T-cell (primary cell): ENCODE measurements at regions not wholly inside any gene's neighbourhood (a gene's known extent, or its start where the extent isn't known, plus 50 kb on each side); places are given as distances from the start of the nearest gene placed in this dataset.

ENCODE experiments used
- ATAC-seq, 4 experiments: fragments of 200-7000 bp in 3 of 4; fragments of 150-1000 bp in 1 of 4; cut with Tn5 transposase; replicated peaks in 1 of 4; 1 replicate in 3 of 4; 2 replicates in 1 of 4; pipeline ENCODE4 v1.10.0; 2021; ENCODE audit warnings: moderate library complexity in 3 of 4, mild to moderate bottlenecking in 2 of 4, moderate number of reproducible peaks in 1 of 4
- CTCF ChIA-PET, 2 donors: fragments of 300-600 bp; sonication (Branson Sonifier 250); formaldehyde crosslinking; loops; one replicate each; lab custom pipeline; 2022; ENCODE audit warnings: antibody characterized with exemption in 2 of 2; lab: Charles Lee
- POLR2A ChIA-PET, 2 donors: fragments of 300-600 bp; sonication (Branson Sonifier 250); formaldehyde crosslinking; loops; one replicate each; lab custom pipeline; 2022; ENCODE audit warnings: antibody characterized with exemption in 2 of 2; lab: Charles Lee
- DNase-seq, 35 experiments: peaks; one replicate each; pipeline versions ENCODE4 v3.0.0 to v3.0.0-alpha.2; 2013 to 2023
- H3K27ac ChIP-seq: one replicate; pipeline ENCODE4 v1.5.1; 2013; ENCODE audit warnings: low read length
- H3K27me3 ChIP-seq, 2 experiments: replicated peaks in 1 of 2; 1 replicate in 1 of 2; 2 replicates in 1 of 2; pipeline versions ENCODE4 v1.6.1 to v1.7.0; 2013; ENCODE audit warnings: low read length in 1 of 2, mixed read lengths in 1 of 2; ENCODE audit not compliant: control insufficient read depth in 2 of 2, insufficient read depth in 2 of 2; ENCODE audit errors: extremely low read depth in 1 of 2
- H3K36me3 ChIP-seq, 2 donors: 1 replicate in 1 of 2; 2 replicates in 1 of 2; pipeline versions ENCODE4 v1.6.1 to v1.7.0; 2013; ENCODE audit warnings: low read length in 1 of 2; ENCODE audit not compliant: control insufficient read depth in 2 of 2, insufficient read depth in 1 of 2; ENCODE audit errors: extremely low read depth in 1 of 2
- H3K4me1 ChIP-seq, 2 experiments: 1 replicate in 1 of 2; 2 replicates in 1 of 2; pipeline versions ENCODE4 v1.6.1 to v1.7.0; 2013; ENCODE audit warnings: low read length in 2 of 2, mixed read lengths in 1 of 2; ENCODE audit not compliant: insufficient read depth in 2 of 2, control insufficient read depth in 1 of 2; ENCODE audit errors: extremely low read depth in 1 of 2
- H3K4me3 ChIP-seq, 2 donors: 1 replicate in 1 of 2; 2 replicates in 1 of 2; pipeline versions ENCODE4 v1.5.1 to v1.7.0; 2013; ENCODE audit warnings: mild to moderate bottlenecking in 2 of 2, low read length in 1 of 2, moderate library complexity in 1 of 2; ENCODE audit not compliant: control insufficient read depth in 1 of 2; ENCODE audit errors: extremely low read depth in 1 of 2
- H3K9me3 ChIP-seq: 2 replicates; pipeline ENCODE4 v1.7.0; 2013
- H3K27ac Mint-ChIP-seq, 2 donors: one replicate each; pipeline ENCODE4 v1.8.0; 2020 to 2021; ENCODE audit warnings: mild to moderate bottlenecking in 2 of 2, mixed read lengths in 2 of 2
- H3K27me3 Mint-ChIP-seq, 2 donors: one replicate each; pipeline ENCODE4 v1.8.0; 2021 to 2022; ENCODE audit warnings: mixed read lengths in 2 of 2
- H3K36me3 Mint-ChIP-seq: one replicate; pipeline ENCODE4 v1.8.0; 2021; ENCODE audit warnings: mixed read lengths
- H3K4me1 Mint-ChIP-seq, 3 donors: one replicate each; pipeline ENCODE4 v1.8.0; 2020 to 2022; ENCODE audit warnings: mixed read lengths in 3 of 3, mild to moderate bottlenecking in 1 of 3
- H3K4me3 Mint-ChIP-seq, 3 donors: one replicate each; pipeline ENCODE4 v1.8.0; 2020 to 2022; ENCODE audit warnings: mild to moderate bottlenecking in 3 of 3, mixed read lengths in 3 of 3, moderate library complexity in 3 of 3
- H3K9me3 Mint-ChIP-seq, 3 donors: one replicate each; pipeline ENCODE4 v1.8.0; 2020 to 2022; ENCODE audit warnings: mixed read lengths in 3 of 3
- WGBS: methylation state at CpG from one replicate; pipeline ENCODE4 v1.1.5; 2013; ENCODE audit warnings: missing lambda C conversion rate; ENCODE audit not compliant: insufficient coverage; 5-methylcytosine and 5-hydroxymethylcytosine counted together

DNA sequence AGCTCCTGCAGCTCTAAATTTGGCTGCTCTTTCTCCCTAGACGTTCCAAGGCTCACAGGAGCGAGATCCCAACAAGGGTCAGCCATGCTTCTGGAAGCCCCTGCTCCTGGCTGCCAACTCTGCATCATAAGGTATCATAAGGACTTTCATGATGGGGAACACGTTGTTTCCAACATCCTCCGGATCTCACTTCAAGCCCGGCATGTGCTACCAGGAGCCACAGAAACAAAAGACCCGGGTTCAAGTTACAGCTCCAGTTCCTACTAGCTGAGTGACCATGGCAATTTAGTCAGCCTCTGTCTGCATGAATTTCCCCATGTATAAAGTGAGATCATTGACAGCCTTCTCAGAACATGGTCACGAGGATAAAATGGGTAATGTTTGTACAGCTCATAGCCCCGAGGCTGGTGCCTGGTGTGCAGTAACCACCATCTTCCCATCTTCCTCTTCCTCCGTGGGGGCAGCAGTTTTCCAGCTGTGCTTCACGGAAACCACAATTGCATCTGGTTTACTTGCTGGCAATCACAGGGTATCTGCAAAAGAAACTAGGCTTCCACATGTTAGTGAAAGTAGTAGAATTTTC is 209.0 kb upstream of the ECI2 start:
- no peaks in the 10 kb centered on the region for H3K36me3 Mint-ChIP-seq
- H3K27me3 Mint-ChIP-seq: peaks cover 12 to 18% of the 10 kb centered on the region in 2 donors
- H3K9me3 Mint-ChIP-seq: no peaks in the 10 kb centered on the region
- 55% methylated on average over 5 of the region's 10 CpGs for WGBS
- Histone ChIP-seq H3K4me3 (no peak overlapping the region), H3K27ac (no peak overlapping the region), H3K27me3 (peaks cover 0 to 8% of the 10 kb centered on the region in 2 experiments), H3K4me1 (no peaks in the 10 kb centered on the region), H3K9me3 (no peaks in the 10 kb centered on the region), H3K36me3 (no peaks in the 10 kb centered on the region)
- H3K27ac Mint-ChIP-seq: no peak overlapping the region
- ATAC-seq (no peak), DNase-seq (no peak)
- ChIA-PET POLR2A (no interaction called here), CTCF (no interaction called here)
- no peaks in the 10 kb centered on the region for H3K4me1 Mint-ChIP-seq
- no peak overlapping the region for H3K4me3 Mint-ChIP-seq

DNA sequence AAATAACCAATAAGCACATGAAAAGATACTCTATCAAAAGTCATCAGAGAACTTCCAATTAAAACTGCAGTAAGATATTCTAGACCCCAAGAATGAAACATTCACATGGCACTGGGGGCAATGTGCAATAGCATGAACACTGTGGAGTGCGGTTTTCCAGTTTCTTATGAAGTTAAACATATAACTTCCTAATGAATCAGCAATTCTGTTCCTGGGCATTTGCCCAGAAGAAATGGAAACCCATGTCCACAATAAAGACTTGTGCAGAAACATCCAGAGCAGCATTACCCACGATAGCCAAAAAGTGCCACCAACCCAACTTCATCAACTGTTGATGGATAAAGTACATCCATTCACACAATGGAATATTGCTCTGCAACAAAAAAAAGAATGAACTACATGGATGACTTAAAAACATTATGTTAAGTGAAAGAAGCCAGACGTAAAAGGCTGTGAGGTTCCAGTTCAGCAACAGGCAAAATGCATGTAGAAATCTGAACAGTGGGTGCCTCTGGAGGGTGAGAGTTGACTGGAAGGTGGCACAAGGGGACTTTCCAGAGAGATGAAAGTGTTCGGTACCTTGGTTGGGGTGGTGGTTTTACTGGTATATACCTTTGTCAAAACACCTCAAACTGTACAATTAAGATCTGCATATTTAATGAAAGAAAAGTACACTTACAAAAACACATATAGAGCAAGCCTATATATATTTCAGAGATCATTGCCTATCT is 207.2 kb upstream of the ECI2 start:
- no peak for DNase-seq
- H3K9me3 Mint-ChIP-seq: no peaks in the 10 kb centered on the region
- 90% methylated on average over 2 of the region's 4 CpGs for WGBS
- Histone ChIP-seq H3K27ac (no peak overlapping the region), H3K4me1 (no peaks in the 10 kb centered on the region), H3K27me3 (peaks cover 0 to 8% of the 10 kb centered on the region in 2 experiments), H3K36me3 (no peaks in the 10 kb centered on the region), H3K4me3 (no peak overlapping the region), H3K9me3 (no peaks in the 10 kb centered on the region)
- ChIA-PET POLR2A (no interaction called here), CTCF (no interaction called here)
- no peak overlapping the region for H3K4me3 Mint-ChIP-seq
- peaks cover 14 to 18% of the 10 kb centered on the region in 2 donors for H3K27me3 Mint-ChIP-seq
- H3K27ac Mint-ChIP-seq: no peak overlapping the region
- H3K36me3 Mint-ChIP-seq: no peaks in the 10 kb centered on the region
- ATAC-seq: no peak
- H3K4me1 Mint-ChIP-seq: no peaks in the 10 kb centered on the region

- Histone ChIP-seq H3K9me3 (no peaks in the 10 kb centered on the region), H3K4me3 (no peak overlapping the region), H3K27me3 (peaks cover 0 to 3% of the 10 kb centered on the region in 2 experiments), H3K36me3 (no peaks in the 10 kb centered on the region), H3K4me1 (no peaks in the 10 kb centered on the region), H3K27ac (no peak overlapping the region)
- ChIA-PET CTCF (no interaction called here), POLR2A (no interaction called here)
- Mint-ChIP-seq H3K27me3 (peaks cover 10 to 17% of the 10 kb centered on the region in 2 donors), H3K36me3 (no peaks in the 10 kb centered on the region), H3K9me3 (no peaks in the 10 kb centered on the region), H3K4me1 (no peaks in the 10 kb centered on the region), H3K4me3 (no peak overlapping the region), H3K27ac (no peak overlapping the region)
- 61% methylated on average over 3 of the region's 5 CpGs for WGBS
- no peak for ATAC-seq
- no peak for DNase-seq
These were observed 205.9 kb upstream of the ECI2 start for GRCh38 chr6:4341078-4341797.

GRCh38 chr6:4340544-4340943 is 205.2 kb upstream of the ECI2 start:
- DNase-seq (no peak), ATAC-seq (no peak)
- Histone ChIP-seq H3K4me1 (no peaks in the 10 kb centered on the region), H3K4me3 (no peak overlapping the region), H3K36me3 (no peaks in the 10 kb centered on the region), H3K9me3 (no peaks in the 10 kb centered on the region), H3K27ac (no peak overlapping the region), H3K27me3 (peaks cover 0 to 3% of the 10 kb centered on the region in 2 experiments)
- Mint-ChIP-seq H3K4me1 (no peaks in the 10 kb centered on the region), H3K27me3 (peaks cover 10 to 19% of the 10 kb centered on the region in 2 donors), H3K4me3 (no peak overlapping the region), H3K36me3 (no peaks in the 10 kb centered on the region), H3K9me3 (no peaks in the 10 kb centered on the region), H3K27ac (no peak overlapping the region)
- WGBS: 82% methylated on average over 7 of the region's 7 CpGs
- ChIA-PET POLR2A (no interaction called here), CTCF (no interaction called here)

DNA sequence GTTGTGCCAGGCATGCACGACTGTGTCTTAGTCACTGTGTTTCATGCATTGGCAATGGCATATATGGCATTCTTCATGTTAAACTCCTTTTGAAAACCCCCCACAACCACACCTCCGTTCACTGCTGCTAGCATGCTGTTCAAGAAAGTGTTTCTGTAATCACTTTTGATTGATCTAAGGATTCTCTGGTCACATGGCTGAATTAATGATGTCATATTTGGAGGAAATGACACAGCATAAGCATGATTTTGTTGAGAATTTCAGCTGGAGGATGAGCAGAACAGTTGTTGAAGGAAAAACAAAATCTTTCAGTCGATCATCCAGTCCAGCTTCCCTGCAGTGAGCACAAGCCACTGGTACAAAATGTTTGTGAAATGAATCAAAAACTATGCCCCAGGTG is 203.5 kb upstream of the ECI2 start:
- Mint-ChIP-seq H3K27ac (no peak overlapping the region), H3K9me3 (no peaks in the 10 kb centered on the region), H3K4me3 (no peak overlapping the region), H3K36me3 (no peaks in the 10 kb centered on the region), H3K27me3 (peaks cover 16 to 20% of the 10 kb centered on the region in 2 donors), H3K4me1 (no peaks in the 10 kb centered on the region)
- 88% methylated on average over 1 of the region's 3 CpGs for WGBS
- CTCF ChIA-PET: no interaction called here
- POLR2A ChIA-PET: no interaction called here
- DNase-seq: no peak
- H3K36me3 ChIP-seq: no peaks in the 10 kb centered on the region
- no peak overlapping the region for H3K4me3 ChIP-seq
- H3K9me3 ChIP-seq: no peaks in the 10 kb centered on the region
- peaks cover 0 to 3% of the 10 kb centered on the region in 2 experiments for H3K27me3 ChIP-seq
- H3K4me1 ChIP-seq: no peaks in the 10 kb centered on the region
- no peak overlapping the region for H3K27ac ChIP-seq
- ATAC-seq: no peak

GRCh38 chr6:4336778-4337442 is 201.5 kb upstream of the ECI2 start:
- Histone ChIP-seq H3K9me3 (no peaks in the 10 kb centered on the region), H3K4me3 (no peak overlapping the region), H3K27me3 (no peaks in the 10 kb centered on the region), H3K27ac (no peak overlapping the region), H3K36me3 (no peaks in the 10 kb centered on the region), H3K4me1 (no peaks in the 10 kb centered on the region)
- no peak overlapping the region for H3K27ac Mint-ChIP-seq
- no peaks in the 10 kb centered on the region for H3K36me3 Mint-ChIP-seq
- ATAC-seq (no peak), DNase-seq (no peak)
- H3K4me3 Mint-ChIP-seq: no peak overlapping the region
- H3K9me3 Mint-ChIP-seq: no peaks in the 10 kb centered on the region
- no peaks in the 10 kb centered on the region for H3K4me1 Mint-ChIP-seq
- WGBS: 78% methylated on average over 4 of the region's 8 CpGs
- peaks cover 16 to 20% of the 10 kb centered on the region in 2 donors for H3K27me3 Mint-ChIP-seq
- POLR2A ChIA-PET: interaction anchor here in 1 of 2 donors (0.7 kb wide), 1 partner anchor 18 kb away, joined by 7 read pairs; no protein-coding TSS in a partner anchor
- CTCF ChIA-PET: no interaction called here
